ENCODE measurements at regions not wholly inside any gene's neighbourhood (a gene's known extent, or its start where the extent isn't known, plus 50 kb on each side); places are given as distances from the start of the nearest gene placed in this dataset.

DNA sequence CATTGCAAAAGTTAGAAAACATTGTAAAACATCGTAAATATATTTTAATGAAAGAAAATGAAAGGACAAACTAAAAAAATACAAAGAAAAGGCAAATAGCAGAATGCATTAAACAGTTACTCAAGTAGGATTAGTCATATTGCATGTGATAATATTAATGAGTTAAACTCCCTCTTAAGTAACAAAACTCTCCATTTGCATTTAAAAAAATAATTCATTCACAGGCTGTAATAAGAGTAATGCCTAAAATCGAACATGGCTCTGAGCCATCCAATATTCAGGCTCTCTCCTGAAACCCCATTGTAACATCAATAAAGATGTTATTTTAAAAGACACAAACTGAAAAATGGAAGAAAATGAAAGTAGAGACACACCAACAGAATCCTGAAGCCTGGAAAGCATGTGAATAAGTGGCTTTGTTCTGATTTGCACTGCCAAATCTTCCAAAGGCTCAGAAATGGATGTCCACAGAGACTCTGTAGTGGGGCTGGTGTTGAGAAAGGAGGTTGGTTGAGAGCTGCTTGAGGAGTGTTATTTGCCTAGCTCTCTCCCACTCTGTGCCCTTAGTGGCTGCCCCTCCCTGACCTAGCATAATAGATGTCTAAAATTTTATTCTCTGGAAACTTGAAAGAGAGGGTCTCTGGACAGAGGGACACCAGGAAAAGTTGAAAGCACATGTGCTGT lies 268.3 kb upstream of the MEOX2 start:
- no peak for TF ChIP-seq TAF1 (IDR thresholded peaks at IDR 0.05; ENCODE audit: borderline replicate concordance, low read depth, low read length)
- TF ChIP-seq POLR2A (IDR thresholded peaks at IDR 0.05; ENCODE audit: low read depth, low read length) = no peak
- TF ChIP-seq POLR2AphosphoS5 (IDR thresholded peaks at IDR 0.05; ENCODE audit: low read depth, low read length) = no peak
- FAIRE-seq (no peak), DNase-seq (ENCODE audit: insufficient read length) (no peak)

- FAIRE-seq (no peak), DNase-seq (ENCODE audit: insufficient read length) (no peak)
- no peak for TF ChIP-seq TAF1 (IDR thresholded peaks at IDR 0.05; ENCODE audit: borderline replicate concordance, low read depth, low read length)
- TF ChIP-seq POLR2A (IDR thresholded peaks at IDR 0.05; ENCODE audit: low read depth, low read length) = no peak
Measured at GRCh38 chr7:15950299-15950698, 263.8 kb upstream of the MEOX2 start.

DNA sequence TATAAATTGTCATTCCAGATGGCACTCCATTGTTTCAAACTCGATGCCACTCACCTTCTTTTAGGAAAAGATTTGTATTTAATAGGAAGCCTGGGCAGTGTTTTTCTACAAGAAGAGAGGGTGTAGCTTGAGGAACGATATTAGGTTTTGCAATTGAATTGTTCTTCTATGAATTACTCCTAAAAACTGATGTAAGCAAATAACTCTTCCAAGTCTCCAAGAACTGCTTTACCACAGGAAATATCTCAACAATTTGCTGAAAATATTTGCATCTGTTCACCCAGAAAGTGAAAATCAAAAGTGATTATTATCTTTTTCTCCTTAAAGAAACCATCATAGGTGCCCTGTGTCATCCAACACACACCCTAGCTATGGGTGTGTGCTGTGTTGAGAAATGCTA lies 261.3 kb upstream of the MEOX2 start:
- no peak for DNase-seq (ENCODE audit: insufficient read length)
- TF ChIP-seq TAF1 (IDR thresholded peaks at IDR 0.05; ENCODE audit: borderline replicate concordance, low read depth, low read length) (no peak), POLR2AphosphoS5 (IDR thresholded peaks at IDR 0.05; ENCODE audit: low read depth, low read length) (no peak), POLR2A (IDR thresholded peaks at IDR 0.05; ENCODE audit: low read depth, low read length) (no peak)

GRCh38 chr7:15938115-15938514 lies 251.6 kb upstream of the MEOX2 start:
- FAIRE-seq (no peak), DNase-seq (ENCODE audit: insufficient read length) (no peak)
- TF ChIP-seq TAF1 (IDR thresholded peaks at IDR 0.05; ENCODE audit: borderline replicate concordance, low read depth, low read length) (no peak), POLR2AphosphoS5 (IDR thresholded peaks at IDR 0.05; ENCODE audit: low read depth, low read length) (no peak), POLR2A (IDR thresholded peaks at IDR 0.05; ENCODE audit: low read depth, low read length) (no peak)

More for the DNA sequence above, 261.3 kb upstream of the MEOX2 start:
- FAIRE-seq = no peak

- FAIRE-seq (no peak), DNase-seq (ENCODE audit: insufficient read length) (no peak)
- no peak for TF ChIP-seq POLR2A (IDR thresholded peaks at IDR 0.05; ENCODE audit: low read depth, low read length)
Measured at GRCh38 chr7:15937571-15937970, 251.1 kb upstream of the MEOX2 start.

DNA sequence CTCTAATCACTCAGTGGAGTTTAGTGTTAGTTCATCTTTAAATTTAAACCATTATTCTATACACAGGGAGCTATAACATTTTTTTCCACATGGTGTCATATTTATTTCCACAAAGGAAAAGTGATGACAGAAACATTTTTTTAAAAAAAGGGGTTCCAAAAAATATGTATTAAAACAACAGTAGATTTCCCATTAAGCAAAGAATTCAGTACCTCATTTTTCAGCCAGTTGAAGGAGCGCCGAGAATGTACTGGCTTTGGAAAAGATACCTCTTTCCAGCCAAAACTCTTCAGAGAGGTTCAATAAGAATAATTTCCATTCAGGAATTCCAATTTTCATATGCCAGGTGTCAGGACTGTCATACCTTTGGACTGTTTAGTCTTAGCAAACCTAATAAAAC lies 250.5 kb upstream of the MEOX2 start:
- TF ChIP-seq TAF1 (IDR thresholded peaks at IDR 0.05; ENCODE audit: borderline replicate concordance, low read depth, low read length) = no peak
- TF ChIP-seq POLR2A (IDR thresholded peaks at IDR 0.05; ENCODE audit: low read depth, low read length) = no peak
- no peak for TF ChIP-seq POLR2AphosphoS5 (IDR thresholded peaks at IDR 0.05; ENCODE audit: low read depth, low read length)
- DNase-seq (ENCODE audit: insufficient read length) (no peak), FAIRE-seq (no peak)

- no peak for DNase-seq (ENCODE audit: insufficient read length)
- no peak for FAIRE-seq
- TF ChIP-seq POLR2A (IDR thresholded peaks at IDR 0.05; ENCODE audit: low read depth, low read length) (no peak), POLR2AphosphoS5 (IDR thresholded peaks at IDR 0.05; ENCODE audit: low read depth, low read length) (no peak), TAF1 (IDR thresholded peaks at IDR 0.05; ENCODE audit: borderline replicate concordance, low read depth, low read length) (no peak)
Measured at GRCh38 chr7:15932318-15932717, 245.8 kb upstream of the MEOX2 start.

- no peak for DNase-seq (ENCODE audit: insufficient read length)
- no peak for TF ChIP-seq TAF1 (IDR thresholded peaks at IDR 0.05; ENCODE audit: borderline replicate concordance, low read depth, low read length)
- no peak for TF ChIP-seq POLR2A (IDR thresholded peaks at IDR 0.05; ENCODE audit: low read depth, low read length)
- FAIRE-seq = no peak
Measured at GRCh38 chr7:15929411-15929810, 242.9 kb upstream of the MEOX2 start.

DNA sequence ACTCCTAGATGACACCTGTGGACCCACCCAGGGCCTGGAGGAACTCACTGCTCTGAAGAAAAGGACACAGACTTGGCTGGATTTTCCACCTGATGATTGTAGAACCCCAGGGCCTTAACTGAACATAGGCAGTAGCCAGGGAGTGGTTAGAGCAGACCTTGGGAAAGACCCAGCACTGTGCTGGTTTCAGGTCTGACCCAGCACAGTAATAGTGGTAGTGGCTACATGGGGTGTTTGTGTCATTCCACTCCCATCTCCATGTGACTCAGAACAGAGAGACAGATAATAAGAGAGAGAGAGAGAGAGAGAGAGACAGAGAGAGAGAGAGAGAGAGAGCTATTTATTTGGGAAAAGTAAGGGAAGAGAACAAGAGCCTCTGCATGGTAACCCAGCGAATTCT lies 239.1 kb upstream of the MEOX2 start:
- FAIRE-seq = no peak
- TF ChIP-seq TAF1 (IDR thresholded peaks at IDR 0.05; ENCODE audit: borderline replicate concordance, low read depth, low read length) (no peak), POLR2AphosphoS5 (IDR thresholded peaks at IDR 0.05; ENCODE audit: low read depth, low read length) (no peak)
- no peak for DNase-seq (ENCODE audit: insufficient read length)

GRCh38 chr7:15924910-15925309 lies 238.4 kb upstream of the MEOX2 start:
- DNase-seq (ENCODE audit: insufficient read length) (no peak), FAIRE-seq (no peak)
- TF ChIP-seq POLR2A (IDR thresholded peaks at IDR 0.05; ENCODE audit: low read depth, low read length) (no peak), POLR2AphosphoS5 (IDR thresholded peaks at IDR 0.05; ENCODE audit: low read depth, low read length) (no peak), TAF1 (IDR thresholded peaks at IDR 0.05; ENCODE audit: borderline replicate concordance, low read depth, low read length) (no peak)

DNA sequence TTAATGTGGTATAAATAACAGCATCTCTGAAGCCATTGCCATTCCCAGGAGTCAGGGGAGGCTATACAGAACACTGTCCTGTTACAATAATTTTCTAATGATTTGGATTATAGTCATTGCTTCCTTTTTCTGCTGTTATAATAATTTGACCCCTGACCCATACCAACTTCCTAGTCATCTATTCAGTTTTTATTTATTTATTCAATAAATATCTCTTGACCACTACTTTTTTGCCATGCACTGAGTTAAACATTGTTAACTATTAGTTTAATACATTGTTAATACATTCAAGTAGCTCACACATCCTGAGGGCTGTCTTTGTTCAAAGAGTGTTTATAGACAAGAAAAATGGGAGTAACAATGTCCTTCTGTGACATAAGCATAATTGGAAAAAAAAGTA lies 235.5 kb upstream of the MEOX2 start:
- DNase-seq (ENCODE audit: insufficient read length) (no peak), FAIRE-seq (no peak)
- TF ChIP-seq POLR2AphosphoS5 (IDR thresholded peaks at IDR 0.05; ENCODE audit: low read depth, low read length) (no peak), POLR2A (IDR thresholded peaks at IDR 0.05; ENCODE audit: low read depth, low read length) (no peak), TAF1 (IDR thresholded peaks at IDR 0.05; ENCODE audit: borderline replicate concordance, low read depth, low read length) (no peak)

GRCh38 chr7:15921576-15921975 lies 235.1 kb upstream of the MEOX2 start:
- TF ChIP-seq TAF1 (IDR thresholded peaks at IDR 0.05; ENCODE audit: borderline replicate concordance, low read depth, low read length) (no peak), POLR2AphosphoS5 (IDR thresholded peaks at IDR 0.05; ENCODE audit: low read depth, low read length) (no peak), POLR2A (IDR thresholded peaks at IDR 0.05; ENCODE audit: low read depth, low read length) (no peak)
- no peak for DNase-seq (ENCODE audit: insufficient read length)
- no peak for FAIRE-seq

- no peak for FAIRE-seq
- no peak for TF ChIP-seq POLR2AphosphoS5 (IDR thresholded peaks at IDR 0.05; ENCODE audit: low read depth, low read length)
- no peak for TF ChIP-seq POLR2A (IDR thresholded peaks at IDR 0.05; ENCODE audit: low read depth, low read length)
- no peak for DNase-seq (ENCODE audit: insufficient read length)
Measured at GRCh38 chr7:15920953-15921352, 234.5 kb upstream of the MEOX2 start.

Data from GM12892 (cell line).